NT2/D1 (cell line): ENCODE measurements at regions not wholly inside any gene's neighbourhood (a gene's known extent, or its start where the extent isn't known, plus 50 kb on each side); places are given as distances from the start of the nearest gene placed in this dataset.

Experiments
- SUZ12 ChIP-seq: IDR thresholded peaks from 2 replicates; pipeline ENCODE4 v1.6.1; 2011; ENCODE audit not compliant: insufficient read length, insufficient read depth; ENCODE audit errors: extremely low read depth
- YY1 ChIP-seq: IDR thresholded peaks from 2 replicates; pipeline ENCODE4 v1.6.1; 2011; ENCODE audit not compliant: insufficient read length, insufficient read depth

GRCh38 chr12:24135158-24135850, 185.8 kb upstream of the SOX5 start:
- TF ChIP-seq SUZ12 = no peak
- TF ChIP-seq YY1 = no peak
